ENCODE measurements at regions not wholly inside any gene's neighbourhood (a gene's known extent, or its start where the extent isn't known, plus 50 kb on each side); places are given as distances from the start of the nearest gene placed in this dataset.
"Not testable (repeated sequence)": the region's sequence is repeated elsewhere in the genome, so short reads cannot be mapped to it uniquely, and the experiment has no call there.

DNA sequence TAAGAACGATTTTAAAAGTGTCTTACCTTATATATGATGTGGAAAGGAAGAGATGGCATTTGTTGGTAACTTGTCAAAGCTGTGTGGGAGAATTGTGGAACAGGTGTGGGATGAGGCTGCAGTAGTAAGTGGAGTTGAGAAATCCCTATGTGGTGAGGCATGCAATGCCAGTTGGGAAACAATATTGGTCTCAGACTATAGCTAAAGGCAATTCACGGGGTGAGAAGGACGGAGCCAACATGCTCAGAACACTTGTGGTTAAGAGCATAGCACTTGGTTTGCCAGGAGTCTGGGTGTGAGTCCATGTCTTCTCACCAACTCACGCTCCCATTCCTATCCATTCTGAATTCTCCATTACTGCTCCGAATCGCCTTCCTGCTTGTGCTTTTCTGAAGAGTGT, 615.6 kb upstream of the ADAMTS9 start:
- DNase-seq: no peak

GRCh38 chr3:65291448-65292125, 603.8 kb upstream of the ADAMTS9 start:
- no peak for DNase-seq

DNA sequence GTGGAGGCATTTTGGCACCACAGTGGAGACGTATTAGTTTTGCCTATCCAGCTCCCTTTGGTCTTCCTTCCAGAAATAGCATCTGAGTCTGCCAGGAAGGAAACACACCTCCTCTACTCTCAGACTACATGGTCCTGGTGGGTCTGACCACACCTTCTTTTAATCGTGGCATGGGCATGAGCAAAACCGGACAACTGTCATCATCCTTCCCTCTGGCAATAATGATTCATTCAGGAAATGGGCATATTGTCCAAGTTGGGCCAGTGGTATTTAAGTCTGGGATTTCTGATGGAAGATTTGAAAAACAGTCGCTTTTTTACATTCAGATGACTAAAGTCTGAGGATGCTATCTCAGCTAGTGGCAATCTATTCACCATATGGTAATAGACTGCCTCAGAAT, 601.0 kb upstream of the ADAMTS9 start:
- DNase-seq: no peak

- no peak for DNase-seq
Observed at GRCh38 chr3:65285956-65286355, 598.2 kb upstream of the ADAMTS9 start.

DNA sequence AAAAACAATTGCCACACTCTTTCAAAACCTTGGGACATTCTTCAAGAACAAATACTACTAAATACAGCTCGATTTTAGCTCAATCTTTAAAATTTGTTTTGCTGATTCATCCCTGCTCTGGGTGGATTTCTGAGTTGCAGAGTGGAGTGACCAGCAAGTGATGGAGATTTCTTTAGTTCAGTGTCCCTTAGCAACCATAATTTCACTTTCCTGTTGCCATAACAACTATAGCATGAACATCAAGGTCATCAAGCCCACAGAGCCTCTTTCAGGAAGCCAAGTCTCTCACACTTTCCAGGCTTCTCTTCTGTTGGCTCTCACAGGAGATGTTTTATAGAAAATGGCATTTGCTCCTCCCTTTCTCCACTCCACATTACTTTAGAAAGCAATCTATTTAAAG, 597.2 kb upstream of the ADAMTS9 start:
- DNase-seq: peak; percentile 37

DNA sequence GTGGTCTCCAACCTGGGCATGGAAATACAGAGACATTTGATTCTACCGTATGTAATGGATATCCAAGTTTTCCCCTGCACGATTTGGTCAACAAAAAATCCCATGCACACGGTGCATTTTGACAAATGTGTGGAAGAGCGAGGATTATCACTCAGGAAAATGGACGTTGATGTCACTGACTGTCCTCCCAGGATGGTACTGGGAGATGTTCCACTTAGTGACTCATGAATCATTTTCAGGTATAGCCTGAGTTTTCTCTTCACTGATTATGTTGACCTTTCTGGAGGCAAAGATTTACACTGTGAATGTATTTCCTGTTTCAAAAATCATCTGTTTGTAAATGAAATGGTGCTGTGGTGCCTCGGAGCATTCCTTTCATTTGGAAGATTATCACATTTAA, 596.7 kb upstream of the ADAMTS9 start:
- peak; percentile 1 for DNase-seq

GRCh38 chr3:65279225-65279782, 591.5 kb upstream of the ADAMTS9 start:
- DNase-seq: no peak

DNA sequence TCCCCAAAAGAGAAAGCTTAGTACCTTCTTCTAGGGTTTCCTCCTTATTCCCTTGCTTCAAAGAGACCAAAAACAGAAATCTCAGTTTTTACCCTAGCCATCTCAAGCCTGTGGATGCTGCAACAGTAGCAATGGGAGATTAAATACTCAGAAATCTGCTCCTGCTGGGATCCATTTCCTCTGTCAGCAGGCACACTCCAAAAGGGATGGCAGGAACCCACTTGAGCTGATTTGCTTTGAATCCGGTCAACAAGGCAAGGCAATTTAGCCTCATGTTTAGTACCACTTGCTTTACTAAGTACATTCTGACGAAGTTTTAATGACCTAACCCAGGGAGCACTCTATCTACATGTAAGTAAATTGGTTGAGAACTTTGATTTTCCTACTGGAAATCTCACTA, 590.0 kb upstream of the ADAMTS9 start:
- DNase-seq: no peak

DNA sequence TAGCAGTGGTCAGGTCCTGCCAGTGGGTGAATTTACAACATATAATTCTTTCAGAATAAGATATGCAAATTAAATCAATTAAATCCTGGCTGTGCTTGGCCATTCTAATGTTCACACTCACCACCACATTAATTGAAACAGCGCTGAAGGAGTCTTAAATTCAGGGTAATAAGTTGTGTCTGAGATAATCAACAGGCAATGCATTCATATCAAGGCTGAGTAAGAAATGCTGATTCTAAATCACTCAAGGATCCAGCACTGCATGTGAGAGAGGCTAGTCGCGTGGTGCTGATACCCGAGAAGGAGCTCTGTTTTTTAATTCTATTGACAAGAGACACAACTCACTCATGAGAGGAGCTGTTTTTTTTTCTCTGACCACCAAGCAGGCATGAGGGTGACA, 588.8 kb upstream of the ADAMTS9 start:
- DNase-seq: no peak

DNA sequence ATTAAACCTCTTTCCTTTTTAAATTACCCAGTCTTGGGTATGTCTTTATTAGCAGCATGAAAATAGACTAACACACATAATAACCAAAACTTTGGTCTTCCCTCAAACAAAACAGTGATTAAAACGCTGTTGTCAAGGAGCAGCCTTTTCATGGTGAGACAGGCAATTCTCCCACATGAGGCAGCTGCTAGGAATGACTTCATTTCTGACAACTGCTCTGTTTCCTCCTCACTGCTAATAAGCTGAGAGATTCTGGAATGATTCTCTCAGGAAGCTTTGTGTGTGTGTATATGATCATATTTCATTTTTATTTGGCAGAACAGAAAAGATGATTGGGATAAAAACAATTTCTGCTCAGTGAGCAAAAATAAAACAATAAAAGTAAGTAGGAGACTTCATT, 580.6 kb upstream of the ADAMTS9 start:
- peak; percentile 91 for DNase-seq

DNA sequence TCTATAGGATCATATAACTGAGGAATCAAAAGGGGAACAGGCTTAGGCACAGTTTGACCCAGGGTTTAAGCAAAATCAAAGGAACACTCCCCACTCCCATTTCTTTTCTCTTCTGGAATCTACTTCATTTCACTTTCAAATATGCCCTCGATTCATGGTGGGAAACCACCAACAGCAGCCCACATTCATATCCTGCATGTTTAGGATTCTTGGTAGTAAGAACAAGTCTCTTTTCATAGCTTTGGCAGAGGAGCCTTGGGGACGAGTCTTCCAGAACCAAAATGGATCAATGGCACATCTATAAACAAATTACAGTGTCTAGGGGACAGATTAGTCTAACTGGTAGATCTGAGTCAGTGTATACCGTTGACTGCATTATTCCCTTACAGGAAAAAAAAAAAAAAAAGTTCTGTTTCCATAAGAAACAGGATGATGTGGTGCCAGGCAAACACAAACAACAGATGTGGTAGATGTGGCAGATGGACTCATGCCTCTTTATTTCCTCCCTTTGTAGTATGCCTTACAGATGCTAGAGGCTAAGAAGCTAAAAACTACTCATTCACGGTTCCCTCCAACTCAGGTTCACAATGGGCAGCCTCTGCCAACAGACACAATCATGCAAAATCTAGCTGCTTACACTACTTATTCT, 578.3 kb upstream of the ADAMTS9 start:
- DNase-seq: peak; percentile 60

- DNase-seq: peak; percentile 45
Observed at GRCh38 chr3:65265511-65265910, 577.7 kb upstream of the ADAMTS9 start.

GRCh38 chr3:65262548-65262947, 574.7 kb upstream of the ADAMTS9 start:
- DNase-seq: no peak

GRCh38 chr3:65259946-65260345, 572.1 kb upstream of the ADAMTS9 start:
- no peak for DNase-seq

GRCh38 chr3:65252914-65253313, 565.1 kb upstream of the ADAMTS9 start:
- DNase-seq: not testable (repeated sequence)

DNA sequence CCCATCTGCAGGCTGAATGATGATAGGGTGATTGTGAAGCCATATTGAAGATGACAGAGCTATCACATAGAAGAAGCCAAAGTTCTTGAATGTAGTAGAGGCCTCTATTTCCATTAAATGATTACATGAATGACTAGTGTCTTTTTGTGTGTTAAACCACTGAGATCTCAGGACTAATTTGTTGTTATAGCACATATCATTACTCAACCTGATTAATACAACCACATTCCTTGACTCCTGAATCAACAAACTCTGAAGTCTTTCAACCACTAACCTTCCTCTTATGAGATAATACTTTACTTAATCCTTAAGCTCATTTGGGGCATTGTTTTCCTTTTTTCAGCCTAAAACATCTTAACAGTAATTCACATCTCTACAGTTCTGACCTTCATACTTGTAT, 564.5 kb upstream of the ADAMTS9 start:
- no peak for DNase-seq

- DNase-seq: no peak
Observed at GRCh38 chr3:65251375-65251774, 563.6 kb upstream of the ADAMTS9 start.

GRCh38 chr3:65246561-65246960, 558.8 kb upstream of the ADAMTS9 start:
- no peak for DNase-seq

GRCh38 chr3:65245133-65246063, 557.6 kb upstream of the ADAMTS9 start:
- peak; percentile 48 for DNase-seq

DNA sequence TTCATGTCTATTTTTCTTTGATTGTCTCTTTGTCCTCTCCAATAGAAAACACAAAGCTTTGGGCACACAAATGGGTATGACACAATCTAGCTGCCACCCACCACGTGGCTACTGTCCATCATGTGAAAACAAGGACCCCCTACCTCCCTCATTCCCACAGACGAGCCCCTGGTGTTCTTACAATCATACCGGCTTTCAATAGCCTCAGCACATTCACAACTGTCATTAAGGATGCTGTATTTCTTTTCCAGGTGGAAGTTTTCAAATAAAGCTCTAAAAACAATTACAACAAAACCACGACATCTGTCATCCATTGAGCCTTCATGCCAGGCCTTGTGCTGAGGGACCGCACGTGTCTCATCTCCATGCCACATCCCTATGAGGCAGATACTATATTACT, 552.6 kb upstream of the ADAMTS9 start:
- no peak for DNase-seq

- no peak for DNase-seq
Observed at GRCh38 chr3:65238652-65239051, 550.9 kb upstream of the ADAMTS9 start.

- no peak for DNase-seq
Observed at GRCh38 chr3:65234499-65234898, 546.7 kb upstream of the ADAMTS9 start.

DNA sequence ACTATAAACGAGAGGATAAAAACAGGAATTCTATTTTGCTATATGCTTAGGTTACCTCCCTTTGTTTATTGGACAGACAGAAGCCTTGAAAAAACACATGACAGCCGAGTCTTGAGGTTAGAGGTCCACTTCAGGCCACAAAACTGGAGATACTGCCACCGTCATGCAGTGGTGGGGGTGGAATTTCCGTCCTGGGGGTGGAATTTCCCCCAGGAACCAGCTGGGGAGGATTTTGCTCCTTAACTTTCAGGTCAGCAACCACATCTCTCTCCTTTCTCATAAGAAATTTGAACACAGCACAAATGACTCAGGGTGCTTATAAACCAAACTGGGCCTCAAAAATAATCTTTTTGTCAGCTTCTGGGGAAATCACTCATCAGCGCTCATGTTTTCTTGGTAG, 545.8 kb upstream of the ADAMTS9 start:
- DNase-seq: no peak
